ENCODE measurements at regions not wholly inside any gene's neighbourhood (a gene's known extent, or its start where the extent isn't known, plus 50 kb on each side); places are given as distances from the start of the nearest gene placed in this dataset.
A peak's percentile ranks its signal among the peaks of the same experiment; 100 is the strongest.

- peak overlapping the region in 2 of 8 donors; percentile 1 to 8 for H3K27ac Mint-ChIP-seq
- H3K27ac ChIP-seq (ENCODE audit: low read depth, low read length), result no peak overlapping the region
- H3K36me3 Mint-ChIP-seq, result no peaks in the 10 kb centered on the region
- DNase-seq, result no peak
- H3K27me3 ChIP-seq (ENCODE audit: insufficient read depth, low read length, poor library complexity, severe bottlenecking), result no peaks in the 10 kb centered on the region
- POLR2A ChIA-PET, result no interaction called here
- H3K4me1 Mint-ChIP-seq, result peaks cover 21 to 48% (median 39%) of the 10 kb centered on the region in 3 donors
- H3K9me3 ChIP-seq (ENCODE audit: low read length), result no peaks in the 10 kb centered on the region
- no peaks in the 10 kb centered on the region for H3K36me3 ChIP-seq (ENCODE audit: insufficient read depth, low read length)
- H3K4me3 Mint-ChIP-seq, result peak overlapping the region in 5 of 7 donors; percentile 10 to 58 (median 23)
- H3K4me3 ChIP-seq (ENCODE audit: low read length), result no peak overlapping the region
- H3K9me3 Mint-ChIP-seq, result peaks cover 0 to 5% (median 0%) of the 10 kb centered on the region in 5 donors
- H3K4me1 ChIP-seq (ENCODE audit: insufficient read depth, low read length), result no peaks in the 10 kb centered on the region
- CTCF ChIA-PET, result no interaction called here
- H3K27me3 Mint-ChIP-seq, result no peaks in the 10 kb centered on the region
Measured at GRCh38 chr7:18312482-18312881, 183.1 kb upstream of the HDAC9 start.

DNA sequence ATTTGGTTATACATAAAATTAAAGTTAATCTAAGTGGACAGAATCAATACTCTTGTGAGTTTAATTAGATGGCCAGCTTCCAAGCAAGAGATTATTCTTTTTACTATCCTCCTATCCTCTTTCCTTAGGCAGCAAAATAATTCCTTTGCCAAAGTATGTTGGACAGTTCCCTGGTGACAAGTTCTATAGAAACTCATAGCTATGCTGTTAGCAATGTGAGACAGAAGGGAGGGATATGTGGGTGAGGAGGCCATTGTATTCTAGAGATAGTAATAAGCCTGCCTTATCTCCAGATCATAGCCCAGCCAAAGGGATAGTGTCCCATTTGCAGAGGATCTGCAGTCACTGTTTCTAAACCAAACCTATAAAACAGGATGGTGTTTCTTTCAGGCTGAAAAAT is 181.6 kb upstream of the HDAC9 start:
- Mint-ChIP-seq H3K4me3 (no peak overlapping the region), H3K27ac (no peak overlapping the region), H3K9me3 (peaks cover 0 to 5% (median 0%) of the 10 kb centered on the region in 5 donors), H3K36me3 (no peaks in the 10 kb centered on the region), H3K4me1 (peaks cover 21 to 48% (median 35%) of the 10 kb centered on the region in 3 donors), H3K27me3 (no peaks in the 10 kb centered on the region)
- H3K27ac ChIP-seq (ENCODE audit: low read depth, low read length), result no peak overlapping the region
- no peaks in the 10 kb centered on the region for H3K36me3 ChIP-seq (ENCODE audit: insufficient read depth, low read length)
- H3K4me3 ChIP-seq (ENCODE audit: low read length), result no peak overlapping the region
- POLR2A ChIA-PET, result no interaction called here
- H3K9me3 ChIP-seq (ENCODE audit: low read length), result no peaks in the 10 kb centered on the region
- no peaks in the 10 kb centered on the region for H3K4me1 ChIP-seq (ENCODE audit: insufficient read depth, low read length)
- CTCF ChIA-PET, result interaction anchor here (1.6 kb wide), 1 partner anchor 22 kb away, joined by 3 read pairs; no protein-coding TSS in a partner anchor
- DNase-seq, result no peak
- no peaks in the 10 kb centered on the region for H3K27me3 ChIP-seq (ENCODE audit: insufficient read depth, low read length, poor library complexity, severe bottlenecking)

DNA sequence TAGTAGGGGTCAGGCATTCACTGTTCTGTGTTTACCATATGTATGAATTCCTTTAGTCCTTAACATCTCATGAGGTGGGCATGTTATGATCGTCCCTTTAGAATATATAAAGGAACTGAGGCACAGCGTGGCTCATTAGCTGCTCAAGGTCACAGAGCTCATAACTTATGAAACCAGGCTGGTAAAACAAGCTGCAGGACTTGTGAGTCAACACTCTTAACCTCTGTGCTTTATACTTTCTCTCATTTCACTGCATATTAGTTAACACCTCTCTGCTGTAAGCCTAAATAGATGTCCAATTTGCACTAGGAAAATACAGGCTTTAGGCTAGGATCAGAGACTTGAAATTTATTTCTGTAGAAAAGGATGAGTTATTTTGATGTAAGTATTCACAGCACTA is 180.3 kb upstream of the HDAC9 start:
- Mint-ChIP-seq H3K9me3 (peaks cover 0 to 5% (median 0%) of the 10 kb centered on the region in 5 donors), H3K27ac (no peak overlapping the region), H3K4me1 (peaks cover 21 to 56% (median 34%) of the 10 kb centered on the region in 3 donors), H3K4me3 (no peak overlapping the region), H3K27me3 (no peaks in the 10 kb centered on the region), H3K36me3 (no peaks in the 10 kb centered on the region)
- Histone ChIP-seq H3K4me3 (ENCODE audit: low read length) (no peak overlapping the region), H3K27ac (ENCODE audit: low read depth, low read length) (no peak overlapping the region), H3K27me3 (ENCODE audit: insufficient read depth, low read length, poor library complexity, severe bottlenecking) (no peaks in the 10 kb centered on the region), H3K36me3 (ENCODE audit: insufficient read depth, low read length) (no peaks in the 10 kb centered on the region), H3K9me3 (ENCODE audit: low read length) (no peaks in the 10 kb centered on the region), H3K4me1 (ENCODE audit: insufficient read depth, low read length) (no peaks in the 10 kb centered on the region)
- no peak for DNase-seq
- POLR2A ChIA-PET, result no interaction called here
- CTCF ChIA-PET, result interaction anchor here (1.6 kb wide), 1 partner anchor 23 kb away, joined by 3 read pairs; no protein-coding TSS in a partner anchor

GRCh38 chr7:18317941-18318340 is 177.6 kb upstream of the HDAC9 start:
- H3K9me3 ChIP-seq (ENCODE audit: low read length), result no peaks in the 10 kb centered on the region
- no peak for DNase-seq
- H3K4me1 ChIP-seq (ENCODE audit: insufficient read depth, low read length), result no peaks in the 10 kb centered on the region
- no peak overlapping the region for H3K27ac ChIP-seq (ENCODE audit: low read depth, low read length)
- H3K4me3 ChIP-seq (ENCODE audit: low read length), result no peak overlapping the region
- Mint-ChIP-seq H3K4me3 (no peak overlapping the region), H3K36me3 (no peaks in the 10 kb centered on the region), H3K9me3 (no peaks in the 10 kb centered on the region), H3K27me3 (no peaks in the 10 kb centered on the region), H3K4me1 (peaks cover 8 to 47% (median 24%) of the 10 kb centered on the region in 3 donors), H3K27ac (no peak overlapping the region)
- no peaks in the 10 kb centered on the region for H3K36me3 ChIP-seq (ENCODE audit: insufficient read depth, low read length)
- H3K27me3 ChIP-seq (ENCODE audit: insufficient read depth, low read length, poor library complexity, severe bottlenecking), result no peaks in the 10 kb centered on the region
- ChIA-PET CTCF (no interaction called here), POLR2A (no interaction called here)

DNA sequence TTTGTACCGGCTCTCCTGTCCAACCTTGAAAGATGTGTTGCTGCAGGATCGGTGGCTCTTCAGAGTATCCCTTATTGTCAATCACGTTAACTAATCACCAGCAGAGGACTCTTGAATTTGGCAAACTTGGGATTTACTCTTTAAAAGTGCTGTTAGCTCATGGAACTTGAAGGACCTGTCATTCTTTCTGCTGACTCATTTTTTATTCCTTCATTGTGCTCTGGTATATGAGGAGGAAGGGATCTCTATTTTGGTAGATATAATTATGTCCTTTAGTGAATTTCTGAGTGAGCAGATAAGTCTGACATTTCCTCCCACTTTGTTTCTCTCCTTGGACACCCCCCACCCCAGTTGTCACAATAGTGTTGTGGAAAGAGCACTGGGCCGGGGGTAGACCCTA is 175.1 kb upstream of the HDAC9 start:
- Mint-ChIP-seq H3K27ac (no peak overlapping the region), H3K9me3 (no peaks in the 10 kb centered on the region), H3K27me3 (no peaks in the 10 kb centered on the region), H3K4me3 (no peak overlapping the region), H3K4me1 (peaks cover 1 to 25% (median 8%) of the 10 kb centered on the region in 3 donors), H3K36me3 (no peaks in the 10 kb centered on the region)
- Histone ChIP-seq H3K9me3 (ENCODE audit: low read length) (no peaks in the 10 kb centered on the region), H3K27me3 (ENCODE audit: insufficient read depth, low read length, poor library complexity, severe bottlenecking) (no peaks in the 10 kb centered on the region), H3K36me3 (ENCODE audit: insufficient read depth, low read length) (no peaks in the 10 kb centered on the region), H3K27ac (ENCODE audit: low read depth, low read length) (no peak overlapping the region), H3K4me3 (ENCODE audit: low read length) (no peak overlapping the region), H3K4me1 (ENCODE audit: insufficient read depth, low read length) (no peaks in the 10 kb centered on the region)
- CTCF ChIA-PET, result interaction anchor here (0.6 to 2.2 kb wide), 3 partner anchors 23 to 550 kb away, joined by 3 to 12 read pairs (median 3); no protein-coding TSS in a partner anchor
- DNase-seq, result no peak
- POLR2A ChIA-PET, result no interaction called here

- Mint-ChIP-seq H3K27ac (no peak overlapping the region), H3K9me3 (no peaks in the 10 kb centered on the region), H3K4me3 (no peak overlapping the region), H3K27me3 (no peaks in the 10 kb centered on the region), H3K4me1 (peaks cover 1 to 19% (median 8%) of the 10 kb centered on the region in 3 donors), H3K36me3 (no peaks in the 10 kb centered on the region)
- peak in 1 of 5 donors; percentile 7 for DNase-seq
- no peaks in the 10 kb centered on the region for H3K27me3 ChIP-seq (ENCODE audit: insufficient read depth, low read length, poor library complexity, severe bottlenecking)
- no peaks in the 10 kb centered on the region for H3K9me3 ChIP-seq (ENCODE audit: low read length)
- no peak overlapping the region for H3K4me3 ChIP-seq (ENCODE audit: low read length)
- CTCF ChIA-PET, result interaction anchor here (0.9 to 2.2 kb wide), 3 partner anchors 17 to 551 kb away, joined by 3 to 12 read pairs (median 5); no protein-coding TSS in a partner anchor
- H3K36me3 ChIP-seq (ENCODE audit: insufficient read depth, low read length), result no peaks in the 10 kb centered on the region
- POLR2A ChIA-PET, result no interaction called here
- no peak overlapping the region for H3K27ac ChIP-seq (ENCODE audit: low read depth, low read length)
- no peaks in the 10 kb centered on the region for H3K4me1 ChIP-seq (ENCODE audit: insufficient read depth, low read length)
Measured at GRCh38 chr7:18320971-18321567, 174.5 kb upstream of the HDAC9 start.

GRCh38 chr7:18330548-18330947 is 165.0 kb upstream of the HDAC9 start:
- no peaks in the 10 kb centered on the region for H3K4me1 ChIP-seq (ENCODE audit: insufficient read depth, low read length)
- Mint-ChIP-seq H3K9me3 (no peaks in the 10 kb centered on the region), H3K27me3 (peaks cover 0 to 3% of the 10 kb centered on the region in 2 donors), H3K4me1 (no peaks in the 10 kb centered on the region), H3K27ac (no peak overlapping the region), H3K36me3 (peaks cover 0 to 3% (median 0%) of the 10 kb centered on the region in 3 donors), H3K4me3 (no peak overlapping the region)
- ChIA-PET POLR2A (no interaction called here), CTCF (no interaction called here)
- H3K27me3 ChIP-seq (ENCODE audit: insufficient read depth, low read length, poor library complexity, severe bottlenecking), result no peaks in the 10 kb centered on the region
- no peaks in the 10 kb centered on the region for H3K36me3 ChIP-seq (ENCODE audit: insufficient read depth, low read length)
- no peak for DNase-seq
- H3K9me3 ChIP-seq (ENCODE audit: low read length), result no peaks in the 10 kb centered on the region
- H3K27ac ChIP-seq (ENCODE audit: low read depth, low read length), result no peak overlapping the region
- H3K4me3 ChIP-seq (ENCODE audit: low read length), result no peak overlapping the region

DNA sequence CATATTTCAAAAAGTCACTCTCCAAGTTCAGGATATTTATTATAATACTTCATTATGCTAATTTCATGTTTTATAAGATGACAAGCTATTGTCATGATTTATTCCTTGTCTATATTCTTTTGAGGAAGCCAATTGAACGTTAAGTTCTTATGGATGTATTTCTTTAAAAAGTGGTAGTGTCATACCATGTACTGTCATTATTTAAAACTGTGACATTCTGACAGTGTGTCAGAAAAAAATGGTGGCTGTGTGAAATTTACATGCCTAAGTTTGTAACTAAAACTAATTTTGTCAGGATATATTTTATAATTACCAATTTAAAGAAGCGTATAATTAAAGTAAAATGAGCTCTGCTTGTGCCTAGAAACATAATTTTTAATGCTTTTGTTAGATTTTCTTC is 158.9 kb upstream of the HDAC9 start:
- H3K27ac Mint-ChIP-seq, result no peak overlapping the region
- peaks cover 0 to 9% (median 3%) of the 10 kb centered on the region in 3 donors for H3K36me3 Mint-ChIP-seq
- no peaks in the 10 kb centered on the region for H3K27me3 Mint-ChIP-seq
- no peak for DNase-seq
- H3K27ac ChIP-seq (ENCODE audit: low read depth, low read length), result no peak overlapping the region
- POLR2A ChIA-PET, result no interaction called here
- H3K9me3 ChIP-seq (ENCODE audit: low read length), result no peaks in the 10 kb centered on the region
- no peaks in the 10 kb centered on the region for H3K4me1 Mint-ChIP-seq
- no peaks in the 10 kb centered on the region for H3K4me1 ChIP-seq (ENCODE audit: insufficient read depth, low read length)
- peaks cover 3 to 15% (median 7%) of the 10 kb centered on the region in 5 donors for H3K9me3 Mint-ChIP-seq
- H3K4me3 ChIP-seq (ENCODE audit: low read length), result no peak overlapping the region
- CTCF ChIA-PET, result no interaction called here
- H3K27me3 ChIP-seq (ENCODE audit: insufficient read depth, low read length, poor library complexity, severe bottlenecking), result no peaks in the 10 kb centered on the region
- no peak overlapping the region for H3K4me3 Mint-ChIP-seq
- H3K36me3 ChIP-seq (ENCODE audit: insufficient read depth, low read length), result no peaks in the 10 kb centered on the region

Measured in CD8-positive, alpha-beta memory T cell (primary cell).